ENCODE measurements at regions not wholly inside any gene's neighbourhood (a gene's known extent, or its start where the extent isn't known, plus 50 kb on each side); places are given as distances from the start of the nearest gene placed in this dataset.

- H3K9me3 Mint-ChIP-seq: peaks cover 9% of the 10 kb centered on the region
- H3K27ac Mint-ChIP-seq: no peak overlapping the region
- H3K4me3 Mint-ChIP-seq: no peak overlapping the region
- DNase-seq (ENCODE audit: low spot score in 2 of 2): no peak
- no peak for ATAC-seq
- H3K36me3 Mint-ChIP-seq: no peaks in the 10 kb centered on the region
- no peaks in the 10 kb centered on the region for H3K4me1 Mint-ChIP-seq
Measured at GRCh38 chr7:124575176-124575575, 190.4 kb downstream of the GPR37 start.

GRCh38 chr7:124570558-124570957, 195.0 kb downstream of the GPR37 start:
- no peak overlapping the region for H3K27ac Mint-ChIP-seq
- peaks cover 8% of the 10 kb centered on the region for H3K9me3 Mint-ChIP-seq
- DNase-seq (ENCODE audit: low spot score in 2 of 2) (no peak), ATAC-seq (no peak)
- H3K4me1 Mint-ChIP-seq: no peaks in the 10 kb centered on the region
- H3K4me3 Mint-ChIP-seq: no peak overlapping the region
- no peaks in the 10 kb centered on the region for H3K36me3 Mint-ChIP-seq

GRCh38 chr7:124566583-124566982, 199.0 kb downstream of the GPR37 start:
- ATAC-seq (no peak), DNase-seq (ENCODE audit: low spot score in 2 of 2) (no peak)
- Mint-ChIP-seq H3K4me3 (no peak overlapping the region), H3K9me3 (no peaks in the 10 kb centered on the region), H3K4me1 (no peaks in the 10 kb centered on the region), H3K36me3 (no peaks in the 10 kb centered on the region), H3K27ac (no peak overlapping the region)

GRCh38 chr7:124557587-124557986, 208.0 kb downstream of the GPR37 start:
- no peak for ATAC-seq
- no peak for DNase-seq (ENCODE audit: low spot score in 2 of 2)
- Mint-ChIP-seq H3K4me1 (no peaks in the 10 kb centered on the region), H3K9me3 (peaks cover 4% of the 10 kb centered on the region), H3K27ac (no peak overlapping the region), H3K4me3 (no peak overlapping the region), H3K36me3 (no peaks in the 10 kb centered on the region)

GRCh38 chr7:124557101-124557500, 208.5 kb downstream of the GPR37 start:
- DNase-seq (ENCODE audit: low spot score in 2 of 2) (no peak), ATAC-seq (no peak)
- Mint-ChIP-seq H3K27ac (no peak overlapping the region), H3K4me3 (no peak overlapping the region), H3K36me3 (no peaks in the 10 kb centered on the region), H3K9me3 (peaks cover 4% of the 10 kb centered on the region), H3K4me1 (no peaks in the 10 kb centered on the region)

GRCh38 chr7:124553502-124553901, 212.1 kb downstream of the GPR37 start:
- Mint-ChIP-seq H3K4me3 (no peak overlapping the region), H3K9me3 (peaks cover 10% of the 10 kb centered on the region), H3K27ac (no peak overlapping the region), H3K4me1 (no peaks in the 10 kb centered on the region), H3K36me3 (no peaks in the 10 kb centered on the region)
- no peak for ATAC-seq
- DNase-seq (ENCODE audit: low spot score in 2 of 2): no peak

DNA sequence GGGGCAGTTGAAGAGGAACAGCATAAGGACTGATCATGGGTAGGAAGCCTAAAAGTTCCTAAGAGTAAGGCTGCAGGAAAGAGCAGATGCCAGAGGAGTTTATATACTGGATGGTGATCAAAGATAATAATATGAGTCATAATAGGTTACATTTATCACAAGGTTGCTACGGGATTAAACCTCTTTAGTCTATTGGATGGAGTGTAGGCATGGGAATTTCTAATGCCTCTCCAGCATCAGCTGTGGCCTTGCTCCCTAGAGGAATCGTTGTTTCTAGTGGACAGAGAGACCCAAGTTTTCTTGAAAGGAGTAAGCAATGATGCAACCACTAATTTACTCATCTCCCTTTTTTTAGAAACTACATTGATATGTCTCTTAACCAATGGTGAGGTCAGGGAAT, 213.4 kb downstream of the GPR37 start:
- H3K4me1 Mint-ChIP-seq: no peaks in the 10 kb centered on the region
- ATAC-seq (no peak), DNase-seq (ENCODE audit: low spot score in 2 of 2) (no peak)
- H3K4me3 Mint-ChIP-seq: no peak overlapping the region
- H3K27ac Mint-ChIP-seq: no peak overlapping the region
- H3K36me3 Mint-ChIP-seq: no peaks in the 10 kb centered on the region
- H3K9me3 Mint-ChIP-seq: peaks cover 10% of the 10 kb centered on the region

DNA sequence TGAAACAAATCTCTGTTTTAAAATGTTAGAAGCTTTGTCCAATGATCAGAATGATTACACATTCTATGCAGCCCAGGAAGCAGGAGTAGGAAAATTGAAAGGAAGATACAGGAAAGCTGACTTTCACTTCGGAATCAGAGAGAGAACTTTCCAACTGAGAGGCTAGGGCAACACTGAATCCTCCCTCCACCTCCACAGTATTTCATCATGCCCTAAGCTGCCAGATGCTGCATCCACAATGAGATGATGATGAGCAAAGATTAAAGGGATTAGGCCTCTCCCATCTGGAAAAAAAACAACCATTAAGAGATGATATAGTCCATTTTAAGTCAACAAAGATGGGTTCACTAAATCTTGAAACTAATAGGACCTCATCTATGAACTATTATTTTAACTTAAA, 215.6 kb downstream of the GPR37 start:
- ATAC-seq: no peak
- H3K27ac Mint-ChIP-seq: no peak overlapping the region
- H3K4me3 Mint-ChIP-seq: no peak overlapping the region
- no peak for DNase-seq (ENCODE audit: low spot score in 2 of 2)
- no peaks in the 10 kb centered on the region for H3K36me3 Mint-ChIP-seq
- H3K9me3 Mint-ChIP-seq: peaks cover 12% of the 10 kb centered on the region
- H3K4me1 Mint-ChIP-seq: no peaks in the 10 kb centered on the region

GRCh38 chr7:124542476-124542875, 223.1 kb downstream of the GPR37 start:
- Mint-ChIP-seq H3K4me3 (no peak overlapping the region), H3K27ac (no peak overlapping the region), H3K4me1 (no peaks in the 10 kb centered on the region), H3K9me3 (peaks cover 11% of the 10 kb centered on the region), H3K36me3 (no peaks in the 10 kb centered on the region)
- ATAC-seq: no peak
- no peak for DNase-seq (ENCODE audit: low spot score in 2 of 2)

DNA sequence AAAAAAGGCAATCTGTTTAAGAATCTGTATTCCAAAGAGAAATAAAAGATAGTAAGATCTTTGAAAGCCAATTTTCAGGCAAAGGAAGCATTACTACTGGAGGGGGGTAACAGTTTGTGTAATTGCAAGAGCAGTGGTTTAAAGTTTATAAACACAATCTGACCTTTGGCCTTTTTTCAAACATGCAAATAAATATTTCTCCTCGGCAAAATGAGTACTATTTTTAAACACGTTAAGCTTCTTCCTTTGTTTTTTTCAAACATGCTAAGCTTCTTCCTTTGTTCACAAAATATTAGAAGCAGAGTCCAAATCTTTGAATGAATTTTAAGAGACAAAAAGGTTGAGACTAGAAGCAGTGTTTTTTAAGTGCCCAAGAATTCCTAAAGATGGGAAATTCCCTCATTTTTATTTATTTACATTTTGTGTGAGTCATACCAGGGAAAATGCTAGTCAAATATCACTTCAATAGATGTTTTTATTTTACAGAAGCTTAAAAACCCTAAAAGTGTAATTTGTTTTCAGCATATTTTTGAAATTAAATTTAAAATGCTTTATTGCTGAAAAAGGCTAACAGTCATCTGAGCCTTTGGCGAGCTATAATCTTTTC, 229.3 kb downstream of the GPR37 start:
- H3K9me3 Mint-ChIP-seq: peaks cover 15% of the 10 kb centered on the region
- DNase-seq (ENCODE audit: low spot score in 2 of 2) (no peak), ATAC-seq (no peak)
- H3K4me1 Mint-ChIP-seq: no peaks in the 10 kb centered on the region
- H3K4me3 Mint-ChIP-seq: no peak overlapping the region
- no peak overlapping the region for H3K27ac Mint-ChIP-seq
- no peaks in the 10 kb centered on the region for H3K36me3 Mint-ChIP-seq

GRCh38 chr7:124532166-124532565, 233.4 kb downstream of the GPR37 start:
- ATAC-seq (no peak), DNase-seq (ENCODE audit: low spot score in 2 of 2) (no peak)
- H3K4me1 Mint-ChIP-seq: no peaks in the 10 kb centered on the region
- H3K9me3 Mint-ChIP-seq: peaks cover 11% of the 10 kb centered on the region
- no peak overlapping the region for H3K4me3 Mint-ChIP-seq
- no peaks in the 10 kb centered on the region for H3K36me3 Mint-ChIP-seq
- H3K27ac Mint-ChIP-seq: no peak overlapping the region

DNA sequence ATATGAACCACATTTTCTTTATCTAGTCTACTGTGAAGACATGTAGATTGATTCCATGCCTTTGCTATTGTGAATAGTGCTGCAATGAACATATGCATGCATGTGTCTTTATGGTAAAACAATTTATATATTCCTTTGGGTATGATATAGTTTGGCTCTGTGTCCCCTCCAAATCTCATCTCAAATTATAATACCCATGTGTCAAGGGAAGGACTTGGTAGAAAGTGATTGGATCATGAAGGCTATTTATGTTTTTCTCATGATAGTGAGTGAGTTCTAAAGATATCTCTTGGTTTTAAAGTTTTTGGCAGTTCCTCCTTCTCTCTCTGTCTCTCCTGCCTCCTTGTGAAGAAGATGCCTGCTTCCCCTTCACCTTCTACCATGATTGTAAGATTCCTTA, 248.7 kb downstream of the GPR37 start:
- DNase-seq (ENCODE audit: low spot score in 2 of 2): no peak
- ATAC-seq: no peak
- Mint-ChIP-seq H3K27ac (no peak overlapping the region), H3K36me3 (no peaks in the 10 kb centered on the region), H3K4me1 (no peaks in the 10 kb centered on the region), H3K4me3 (no peak overlapping the region), H3K9me3 (peaks cover 14% of the 10 kb centered on the region)

GRCh38 chr7:124515106-124515830, 250.3 kb downstream of the GPR37 start:
- no peaks in the 10 kb centered on the region for H3K36me3 Mint-ChIP-seq
- no peaks in the 10 kb centered on the region for H3K4me1 Mint-ChIP-seq
- ATAC-seq (no peak), DNase-seq (ENCODE audit: low spot score in 2 of 2) (no peak)
- H3K27ac Mint-ChIP-seq: no peak overlapping the region
- no peak overlapping the region for H3K4me3 Mint-ChIP-seq
- peaks cover 11% of the 10 kb centered on the region for H3K9me3 Mint-ChIP-seq

- H3K9me3 Mint-ChIP-seq: peaks cover 11% of the 10 kb centered on the region
- H3K4me1 Mint-ChIP-seq: no peaks in the 10 kb centered on the region
- no peak overlapping the region for H3K27ac Mint-ChIP-seq
- DNase-seq (ENCODE audit: low spot score in 2 of 2) (no peak), ATAC-seq (no peak)
- no peak overlapping the region for H3K4me3 Mint-ChIP-seq
- H3K36me3 Mint-ChIP-seq: no peaks in the 10 kb centered on the region
Measured at GRCh38 chr7:124514471-124514870, 251.1 kb downstream of the GPR37 start.

DNA sequence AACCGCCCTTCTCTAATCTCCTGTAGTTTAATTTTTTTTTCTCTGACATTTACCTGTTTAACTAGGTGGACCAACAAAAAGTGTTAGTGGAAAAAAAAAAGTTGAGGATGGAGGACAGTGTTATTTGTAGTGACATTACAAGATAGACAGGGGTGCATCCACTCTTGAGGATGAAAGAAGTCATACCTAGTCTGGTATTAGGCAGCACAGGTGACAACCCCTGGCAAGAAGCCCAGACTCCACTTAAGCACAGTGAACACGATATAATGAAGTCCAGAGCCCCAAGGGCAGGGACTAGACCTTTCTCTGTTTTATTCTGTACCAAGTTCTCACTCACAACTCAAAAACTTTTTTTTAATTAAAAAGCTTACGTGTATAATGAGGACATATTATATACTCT, 268.4 kb downstream of the GPR37 start:
- ATAC-seq (no peak), DNase-seq (ENCODE audit: low spot score in 2 of 2) (no peak)
- Mint-ChIP-seq H3K36me3 (no peaks in the 10 kb centered on the region), H3K4me3 (no peak overlapping the region), H3K9me3 (peaks cover 10% of the 10 kb centered on the region), H3K27ac (no peak overlapping the region), H3K4me1 (no peaks in the 10 kb centered on the region)

GRCh38 chr7:124489925-124490324, 275.7 kb downstream of the GPR37 start:
- DNase-seq (ENCODE audit: low spot score in 2 of 2) (no peak), ATAC-seq (no peak)
- no peaks in the 10 kb centered on the region for H3K36me3 Mint-ChIP-seq
- peaks cover 6% of the 10 kb centered on the region for H3K9me3 Mint-ChIP-seq
- H3K27ac Mint-ChIP-seq: no peak overlapping the region
- no peak overlapping the region for H3K4me3 Mint-ChIP-seq
- H3K4me1 Mint-ChIP-seq: no peaks in the 10 kb centered on the region
